ENCODE measurements at regions not wholly inside any gene's neighbourhood (a gene's known extent, or its start where the extent isn't known, plus 50 kb on each side); places are given as distances from the start of the nearest gene placed in this dataset.

DNA sequence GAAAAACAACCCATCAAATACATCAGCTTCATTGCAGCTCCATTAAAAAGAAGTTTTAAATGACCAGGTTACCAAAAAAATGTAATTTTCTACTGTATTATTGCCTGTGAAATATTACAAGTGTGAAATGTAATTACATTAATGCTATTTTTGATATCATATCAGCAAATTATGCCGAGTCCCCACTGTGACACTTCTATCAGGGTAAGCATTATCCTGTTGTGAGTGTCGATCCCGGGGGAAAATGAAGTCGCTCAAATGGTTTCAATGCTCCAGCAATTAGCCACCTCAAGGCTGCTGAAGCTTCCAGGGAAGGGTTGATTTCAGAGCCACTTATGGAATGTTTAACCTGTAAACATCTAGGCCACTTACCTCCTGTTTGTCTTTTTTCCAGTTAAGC, 70.4 kb downstream of the RCN1 start:
- H3K9me3 ChIP-seq (ENCODE audit: low read depth, low read length): no peaks in the 10 kb centered on the region
- H3K4me3 ChIP-seq: no peak overlapping the region
- no peak overlapping the region for H3K9ac ChIP-seq (ENCODE audit: insufficient read length)
- DNase-seq (ENCODE audit: low read depth, low spot score): no peak
- no peaks in the 10 kb centered on the region for H3K36me3 ChIP-seq (ENCODE audit: insufficient read depth, low read length)
- no peak for TF ChIP-seq FOXP2 (optimal IDR thresholded peaks at IDR 0.05; ENCODE audit: control extremely low read depth, extremely low read length, insufficient read depth)
- TF ChIP-seq POLR2AphosphoS5 (IDR thresholded peaks at IDR 0.05; ENCODE audit: borderline replicate concordance, low read depth, low read length): no peak
- no peak for TF ChIP-seq EZH2 (IDR thresholded peaks at IDR 0.05)
- no peak overlapping the region for H3K27ac ChIP-seq

DNA sequence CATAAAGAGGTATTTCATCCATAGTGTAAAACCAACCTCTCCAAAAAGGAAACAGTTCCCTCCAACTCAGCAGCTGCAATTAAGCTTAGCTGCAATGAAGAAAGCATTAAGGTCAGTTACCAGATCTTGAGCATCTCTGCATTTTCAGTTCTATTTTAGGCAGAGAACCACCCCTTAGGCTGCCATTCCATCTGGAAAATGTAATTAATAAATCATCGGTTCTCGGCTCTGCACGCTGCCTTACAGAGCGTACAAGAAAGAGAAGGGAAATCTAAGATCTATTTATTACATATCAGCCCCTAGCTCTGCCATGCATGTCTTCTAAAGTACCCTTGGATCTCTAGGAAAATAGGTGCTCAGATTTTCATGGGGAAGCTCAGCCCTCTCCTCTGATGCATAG, 71.5 kb downstream of the RCN1 start:
- Histone ChIP-seq H3K9me3 (ENCODE audit: low read depth, low read length) (no peaks in the 10 kb centered on the region), H3K4me3 (no peak overlapping the region), H3K9ac (ENCODE audit: insufficient read length) (no peak overlapping the region), H3K36me3 (ENCODE audit: insufficient read depth, low read length) (no peaks in the 10 kb centered on the region), H3K27ac (no peak overlapping the region)
- no peak for DNase-seq (ENCODE audit: low read depth, low spot score)
- TF ChIP-seq FOXP2 (optimal IDR thresholded peaks at IDR 0.05; ENCODE audit: control extremely low read depth, extremely low read length, insufficient read depth) (no peak), POLR2AphosphoS5 (IDR thresholded peaks at IDR 0.05; ENCODE audit: borderline replicate concordance, low read depth, low read length) (no peak), EZH2 (IDR thresholded peaks at IDR 0.05) (no peak)

GRCh38 chr11:32162906-32163305, 72.0 kb downstream of the RCN1 start:
- H3K9me3 ChIP-seq (ENCODE audit: low read depth, low read length): no peaks in the 10 kb centered on the region
- TF ChIP-seq FOXP2 (optimal IDR thresholded peaks at IDR 0.05; ENCODE audit: control extremely low read depth, extremely low read length, insufficient read depth): no peak
- no peak for TF ChIP-seq EZH2 (IDR thresholded peaks at IDR 0.05)
- TF ChIP-seq POLR2AphosphoS5 (IDR thresholded peaks at IDR 0.05; ENCODE audit: borderline replicate concordance, low read depth, low read length): no peak
- no peak for DNase-seq (ENCODE audit: low read depth, low spot score)
- no peak overlapping the region for H3K27ac ChIP-seq
- no peaks in the 10 kb centered on the region for H3K36me3 ChIP-seq (ENCODE audit: insufficient read depth, low read length)
- H3K4me3 ChIP-seq: no peak overlapping the region
- no peak overlapping the region for H3K9ac ChIP-seq (ENCODE audit: insufficient read length)

DNA sequence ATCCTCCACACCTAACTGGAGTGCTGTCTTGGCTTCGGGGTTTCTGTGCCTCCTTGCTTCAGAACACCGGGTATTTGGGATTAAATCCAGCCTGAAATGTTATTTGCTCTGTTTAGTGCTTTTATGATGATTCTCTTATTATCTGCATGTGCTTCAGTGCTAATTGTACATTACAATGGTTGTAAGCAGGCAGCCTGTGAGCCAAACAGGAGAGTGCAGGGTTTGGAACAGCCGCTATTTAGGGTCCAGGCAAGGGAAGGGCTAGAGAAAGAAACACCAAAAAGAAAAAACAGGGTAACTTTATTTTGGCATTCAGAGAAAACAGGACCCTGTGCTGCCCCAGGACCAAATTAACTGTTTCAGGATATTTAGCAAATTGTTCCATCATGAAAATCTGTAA, 72.7 kb downstream of the RCN1 start:
- no peaks in the 10 kb centered on the region for H3K36me3 ChIP-seq (ENCODE audit: insufficient read depth, low read length)
- DNase-seq (ENCODE audit: low read depth, low spot score): no peak
- no peaks in the 10 kb centered on the region for H3K9me3 ChIP-seq (ENCODE audit: low read depth, low read length)
- peak overlapping the region; percentile 2; the same call in 1 of the 2 replicates for H3K4me3 ChIP-seq
- peak overlapping the region; percentile 54 for H3K9ac ChIP-seq (ENCODE audit: insufficient read length)
- H3K27ac ChIP-seq: peak overlapping the region; percentile 77
- TF ChIP-seq EZH2 (IDR thresholded peaks at IDR 0.05): no peak
- TF ChIP-seq POLR2AphosphoS5 (IDR thresholded peaks at IDR 0.05; ENCODE audit: borderline replicate concordance, low read depth, low read length): no peak
- no peak for TF ChIP-seq FOXP2 (optimal IDR thresholded peaks at IDR 0.05; ENCODE audit: control extremely low read depth, extremely low read length, insufficient read depth)

GRCh38 chr11:32164836-32165235, 74.0 kb downstream of the RCN1 start:
- DNase-seq (ENCODE audit: low read depth, low spot score): no peak
- Histone ChIP-seq H3K36me3 (ENCODE audit: insufficient read depth, low read length) (no peaks in the 10 kb centered on the region), H3K4me3 (no peak overlapping the region), H3K9ac (ENCODE audit: insufficient read length) (no peak overlapping the region), H3K27ac (peak overlapping the region; percentile 23; the same call in 1 of the 2 replicates), H3K9me3 (ENCODE audit: low read depth, low read length) (no peaks in the 10 kb centered on the region)
- no peak for TF ChIP-seq POLR2AphosphoS5 (IDR thresholded peaks at IDR 0.05; ENCODE audit: borderline replicate concordance, low read depth, low read length)
- no peak for TF ChIP-seq FOXP2 (optimal IDR thresholded peaks at IDR 0.05; ENCODE audit: control extremely low read depth, extremely low read length, insufficient read depth)
- no peak for TF ChIP-seq EZH2 (IDR thresholded peaks at IDR 0.05)

- TF ChIP-seq FOXP2 (optimal IDR thresholded peaks at IDR 0.05; ENCODE audit: control extremely low read depth, extremely low read length, insufficient read depth) (no peak), EZH2 (IDR thresholded peaks at IDR 0.05) (no peak), POLR2AphosphoS5 (IDR thresholded peaks at IDR 0.05; ENCODE audit: borderline replicate concordance, low read depth, low read length) (no peak)
- Histone ChIP-seq H3K9me3 (ENCODE audit: low read depth, low read length) (no peaks in the 10 kb centered on the region), H3K27ac (no peak overlapping the region), H3K4me3 (no peak overlapping the region), H3K9ac (ENCODE audit: insufficient read length) (no peak overlapping the region), H3K36me3 (ENCODE audit: insufficient read depth, low read length) (no peaks in the 10 kb centered on the region)
- no peak for DNase-seq (ENCODE audit: low read depth, low spot score)
Measured at GRCh38 chr11:32168924-32169323, 78.0 kb downstream of the RCN1 start.

- no peak overlapping the region for H3K27ac ChIP-seq
- H3K36me3 ChIP-seq (ENCODE audit: insufficient read depth, low read length): no peaks in the 10 kb centered on the region
- DNase-seq (ENCODE audit: low read depth, low spot score): no peak
- no peak for TF ChIP-seq FOXP2 (optimal IDR thresholded peaks at IDR 0.05; ENCODE audit: control extremely low read depth, extremely low read length, insufficient read depth)
- no peak for TF ChIP-seq EZH2 (IDR thresholded peaks at IDR 0.05)
- TF ChIP-seq POLR2AphosphoS5 (IDR thresholded peaks at IDR 0.05; ENCODE audit: borderline replicate concordance, low read depth, low read length): no peak
- H3K9ac ChIP-seq (ENCODE audit: insufficient read length): no peak overlapping the region
- H3K4me3 ChIP-seq: no peak overlapping the region
- H3K9me3 ChIP-seq (ENCODE audit: low read depth, low read length): no peaks in the 10 kb centered on the region
Measured at GRCh38 chr11:32171445-32171844, 80.6 kb downstream of the RCN1 start.

DNA sequence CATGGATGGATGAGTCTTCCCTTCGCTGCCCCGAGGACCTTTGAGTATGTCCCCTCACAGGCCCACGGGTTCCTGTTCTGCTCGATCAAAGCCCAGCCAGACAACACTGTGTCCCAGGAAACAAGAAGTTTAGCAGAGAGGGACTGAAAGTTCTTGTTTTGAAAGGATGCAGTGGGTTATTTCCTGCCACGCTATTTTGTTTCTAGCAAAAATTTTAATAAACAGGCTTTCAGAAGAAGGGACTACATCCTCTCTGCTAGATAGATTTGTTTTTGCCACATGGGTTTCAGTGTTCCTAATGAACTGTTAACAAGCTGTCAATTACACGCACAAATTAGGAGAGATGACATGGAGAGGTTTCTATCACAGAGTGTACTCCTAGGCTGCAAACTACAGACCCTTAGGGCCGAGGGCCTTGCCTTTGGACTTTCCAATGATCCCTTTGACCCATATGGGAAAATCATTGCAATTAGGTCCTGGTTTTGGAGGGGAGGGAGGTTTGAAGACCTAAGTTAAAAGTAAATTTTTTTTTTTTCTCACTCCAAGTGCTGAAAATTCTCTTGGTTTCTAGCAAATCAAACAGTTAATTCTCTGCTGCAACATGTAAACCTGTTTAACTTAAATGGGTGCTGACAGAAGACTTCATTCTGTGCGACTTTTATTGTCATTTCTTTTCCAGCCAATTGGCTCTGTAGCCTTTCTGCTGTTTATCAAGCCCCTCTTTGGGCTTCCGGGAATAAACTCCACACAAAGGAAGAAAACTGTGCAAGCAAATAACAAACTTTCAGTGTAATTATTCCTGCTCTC, 81.4 kb downstream of the RCN1 start:
- no peak for DNase-seq (ENCODE audit: low read depth, low spot score)
- no peak overlapping the region for H3K4me3 ChIP-seq
- no peaks in the 10 kb centered on the region for H3K9me3 ChIP-seq (ENCODE audit: low read depth, low read length)
- H3K9ac ChIP-seq (ENCODE audit: insufficient read length): no peak overlapping the region
- H3K27ac ChIP-seq: no peak overlapping the region
- no peak for TF ChIP-seq POLR2AphosphoS5 (IDR thresholded peaks at IDR 0.05; ENCODE audit: borderline replicate concordance, low read depth, low read length)
- no peak for TF ChIP-seq EZH2 (IDR thresholded peaks at IDR 0.05)
- TF ChIP-seq FOXP2 (optimal IDR thresholded peaks at IDR 0.05; ENCODE audit: control extremely low read depth, extremely low read length, insufficient read depth): no peak
- H3K36me3 ChIP-seq (ENCODE audit: insufficient read depth, low read length): no peaks in the 10 kb centered on the region
